ENCODE measurements at regions not wholly inside any gene's neighbourhood (a gene's known extent, or its start where the extent isn't known, plus 50 kb on each side); places are given as distances from the start of the nearest gene placed in this dataset.

DNA sequence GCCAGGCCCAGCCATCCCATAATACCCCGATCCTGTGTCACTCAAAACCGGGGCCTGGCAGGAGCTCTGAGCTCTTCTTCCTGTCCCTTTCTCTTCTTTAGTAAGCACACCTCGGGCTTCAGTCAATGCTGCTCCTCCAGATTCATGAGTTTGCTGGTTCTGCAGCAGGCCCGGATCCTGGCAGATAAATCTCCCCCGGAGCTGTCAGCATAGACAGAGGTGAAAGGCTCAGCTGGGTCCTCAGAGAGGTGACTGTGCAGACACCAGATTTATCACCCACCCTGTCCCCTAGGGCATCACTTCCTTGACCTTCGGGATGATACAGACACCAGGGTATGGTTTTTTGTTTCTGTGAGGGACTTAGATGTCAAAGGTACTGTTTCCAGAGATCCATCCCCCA lies 242.5 kb upstream of the N4BP1 start:
- Histone ChIP-seq H3K27me3 (ENCODE audit: control insufficient read depth, insufficient read depth, low read length) (no peaks in the 10 kb centered on the region), H3K4me3 (ENCODE audit: insufficient read depth, low read depth, low read length) (no peak overlapping the region), H3K36me3 (replicated peaks; ENCODE audit: control insufficient read depth, insufficient read depth, low read length) (no peaks in the 10 kb centered on the region)
- DNase-seq: no peak

DNA sequence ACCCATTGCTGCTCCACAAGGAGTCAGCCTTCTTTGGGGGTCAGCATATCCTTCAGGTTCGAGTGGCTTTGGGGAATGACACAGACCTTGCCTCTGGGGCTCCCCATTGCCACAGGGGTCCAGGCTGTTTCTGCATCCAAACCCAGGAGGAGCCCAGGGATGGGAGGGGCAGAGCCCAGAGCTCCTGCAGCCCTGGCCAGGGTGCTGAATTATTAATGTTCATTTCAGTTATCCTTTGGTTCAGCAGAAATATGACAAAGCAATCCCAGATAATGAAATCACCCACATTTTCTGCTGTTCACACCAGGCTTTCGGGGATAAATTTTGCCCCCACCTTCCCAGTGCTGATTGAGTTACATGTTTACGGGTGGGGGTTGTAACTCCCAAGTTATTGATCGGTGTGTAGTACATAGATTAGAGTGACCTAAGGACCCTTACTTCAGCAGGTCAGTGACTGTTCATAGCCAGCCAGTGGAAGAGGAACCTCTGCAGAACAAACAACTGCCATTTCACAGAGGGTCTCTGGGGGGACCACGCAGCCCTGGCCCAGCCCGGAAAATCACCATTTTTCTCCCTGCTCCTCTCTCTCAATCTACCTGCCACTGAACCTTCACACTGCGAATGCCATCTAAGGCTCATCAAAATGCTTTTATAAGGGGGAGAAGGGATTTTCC lies 240.3 kb upstream of the N4BP1 start:
- no peak for DNase-seq

DNA sequence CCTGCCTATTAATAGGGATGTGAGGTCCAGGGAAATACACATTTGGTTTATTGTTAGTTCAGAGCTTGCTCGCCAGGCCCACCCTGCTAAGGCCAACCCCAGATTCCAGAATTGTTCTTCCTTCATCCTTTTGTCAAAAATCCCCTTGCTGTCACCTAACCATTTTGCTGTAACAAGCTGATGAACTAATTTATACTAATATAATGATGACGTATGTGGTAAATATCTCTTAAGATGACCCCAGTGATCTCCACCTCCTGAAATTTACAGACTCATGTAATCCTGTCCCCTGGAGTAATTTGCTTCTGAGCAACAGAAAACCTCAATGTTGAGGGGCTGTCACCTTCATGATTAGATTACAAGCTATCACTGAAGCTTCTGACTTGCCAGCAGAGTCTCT lies 236.3 kb upstream of the N4BP1 start:
- DNase-seq: no peak
- no peaks in the 10 kb centered on the region for H3K36me3 ChIP-seq (replicated peaks; ENCODE audit: control insufficient read depth, insufficient read depth, low read length)
- peaks cover 2% of the 10 kb centered on the region; the same call in 1 of the 2 replicates for H3K27me3 ChIP-seq (ENCODE audit: control insufficient read depth, insufficient read depth, low read length)
- no peak overlapping the region for H3K4me3 ChIP-seq (ENCODE audit: insufficient read depth, low read depth, low read length)

More for the DNA sequence above, 240.3 kb upstream of the N4BP1 start:
- Histone ChIP-seq H3K36me3 (replicated peaks; ENCODE audit: control insufficient read depth, insufficient read depth, low read length) (no peaks in the 10 kb centered on the region), H3K27me3 (ENCODE audit: control insufficient read depth, insufficient read depth, low read length) (no peaks in the 10 kb centered on the region), H3K4me3 (ENCODE audit: insufficient read depth, low read depth, low read length) (no peak overlapping the region)

DNA sequence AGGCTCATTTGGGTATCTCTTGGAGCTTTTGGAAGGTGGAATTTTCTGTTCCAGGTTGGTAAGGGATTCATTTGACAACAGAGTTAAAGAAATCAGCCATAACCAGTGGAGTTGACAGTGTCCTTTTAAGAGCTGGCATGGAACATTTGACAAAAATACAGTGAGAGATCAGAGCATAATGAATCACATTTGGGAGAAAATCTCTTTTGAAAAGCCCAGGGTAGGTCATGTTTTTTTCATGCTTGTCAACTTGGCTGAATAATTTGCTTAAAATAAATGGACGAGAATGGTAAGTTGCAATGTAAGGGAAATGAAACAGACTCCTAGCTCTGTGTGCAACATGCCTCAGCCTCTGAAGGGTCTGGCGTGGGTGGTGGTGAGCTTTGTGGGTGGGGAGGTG lies 235.3 kb upstream of the N4BP1 start:
- Histone ChIP-seq H3K4me3 (ENCODE audit: insufficient read depth, low read depth, low read length) (no peak overlapping the region), H3K27me3 (ENCODE audit: control insufficient read depth, insufficient read depth, low read length) (peaks cover 2% of the 10 kb centered on the region; the same call in 1 of the 2 replicates), H3K36me3 (replicated peaks; ENCODE audit: control insufficient read depth, insufficient read depth, low read length) (no peaks in the 10 kb centered on the region)
- no peak for DNase-seq

DNA sequence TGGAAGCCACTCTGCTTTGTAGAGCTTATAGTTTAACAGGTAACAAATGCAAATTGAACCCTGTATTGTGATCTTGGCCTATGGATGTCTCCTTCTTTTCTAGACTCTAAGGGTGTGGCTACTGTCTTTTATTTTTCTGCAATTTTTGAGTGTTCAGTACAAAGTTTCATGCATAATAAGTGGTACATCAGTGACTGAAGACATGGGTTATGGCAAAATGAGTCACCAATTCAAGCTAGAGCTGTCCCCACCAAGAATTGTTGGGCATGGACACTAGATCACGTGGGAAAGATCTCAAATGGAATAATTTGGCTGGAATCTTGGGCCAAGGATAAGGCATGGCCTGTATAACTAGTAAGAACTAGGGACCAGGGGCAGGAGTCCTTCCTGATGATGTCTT lies 228.4 kb upstream of the N4BP1 start:
- no peak for DNase-seq
- Histone ChIP-seq H3K36me3 (replicated peaks; ENCODE audit: control insufficient read depth, insufficient read depth, low read length) (no peaks in the 10 kb centered on the region), H3K4me3 (ENCODE audit: insufficient read depth, low read depth, low read length) (no peak overlapping the region), H3K27me3 (ENCODE audit: control insufficient read depth, insufficient read depth, low read length) (peaks cover 2% of the 10 kb centered on the region; the same call in 1 of the 2 replicates)

DNA sequence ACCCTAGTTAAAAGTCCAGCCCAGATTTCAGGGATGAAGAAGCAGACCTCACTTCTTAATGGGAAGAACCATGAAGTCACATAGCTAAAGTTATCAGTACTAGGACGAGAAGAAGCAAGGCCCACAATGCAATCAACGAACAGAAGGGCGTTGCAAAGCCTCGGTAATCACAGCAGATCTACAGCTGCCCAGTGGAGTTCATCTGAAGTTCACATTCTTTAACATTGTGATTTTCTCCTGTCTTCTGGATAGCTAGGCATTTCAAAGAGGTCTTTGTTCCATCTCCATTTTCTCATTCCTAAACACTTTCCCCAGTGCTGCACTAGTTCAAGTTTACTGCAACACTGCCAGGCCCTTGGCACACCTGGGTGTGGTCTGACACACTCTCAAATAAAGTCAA lies 226.7 kb upstream of the N4BP1 start:
- H3K27me3 ChIP-seq (ENCODE audit: control insufficient read depth, insufficient read depth, low read length): peaks cover 2% of the 10 kb centered on the region; the same call in 1 of the 2 replicates
- H3K4me3 ChIP-seq (ENCODE audit: insufficient read depth, low read depth, low read length): no peak overlapping the region
- no peaks in the 10 kb centered on the region for H3K36me3 ChIP-seq (replicated peaks; ENCODE audit: control insufficient read depth, insufficient read depth, low read length)
- no peak for DNase-seq

DNA sequence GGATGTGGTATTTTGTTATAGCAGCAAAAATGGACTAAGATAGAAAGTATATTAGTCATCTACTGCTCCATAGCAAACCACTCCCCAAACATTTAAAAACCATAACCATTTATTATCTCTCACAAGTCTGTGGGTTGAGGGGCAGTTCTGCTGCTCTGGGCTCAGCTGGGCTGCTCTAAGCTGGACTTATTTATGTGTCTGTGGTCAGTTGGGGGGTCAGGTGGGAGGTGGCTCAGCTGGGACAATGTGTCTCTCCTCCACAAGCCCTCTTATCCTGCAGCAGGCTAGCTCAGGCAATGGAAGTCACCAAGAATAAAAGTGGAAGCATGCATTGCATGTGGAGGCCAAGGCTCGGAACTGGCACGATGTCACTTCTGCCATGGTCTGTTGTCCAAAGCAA lies 226.1 kb upstream of the N4BP1 start:
- Histone ChIP-seq H3K4me3 (ENCODE audit: insufficient read depth, low read depth, low read length) (no peak overlapping the region), H3K36me3 (replicated peaks; ENCODE audit: control insufficient read depth, insufficient read depth, low read length) (no peaks in the 10 kb centered on the region), H3K27me3 (ENCODE audit: control insufficient read depth, insufficient read depth, low read length) (no peaks in the 10 kb centered on the region)
- DNase-seq: no peak

DNA sequence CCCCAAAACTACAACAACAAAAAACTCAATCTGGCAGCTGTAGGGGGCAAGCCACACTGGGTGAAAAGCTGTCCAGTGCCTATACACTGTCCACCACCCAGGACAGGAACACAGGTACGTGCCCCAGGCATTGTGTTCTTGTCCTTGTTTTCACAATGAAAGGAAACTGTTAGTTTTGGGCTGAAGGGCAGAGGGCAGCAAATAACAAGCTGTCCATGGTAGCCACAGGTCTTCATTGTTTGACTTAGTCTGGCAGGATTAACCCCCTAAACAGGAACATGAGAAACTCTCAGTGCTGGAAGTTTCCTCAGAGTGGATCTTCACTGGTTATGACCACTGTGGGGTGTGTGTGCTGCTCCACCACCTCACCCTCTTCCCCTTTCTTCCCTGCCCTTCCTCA lies 224.6 kb upstream of the N4BP1 start:
- DNase-seq: no peak
- H3K4me3 ChIP-seq (ENCODE audit: insufficient read depth, low read depth, low read length): no peak overlapping the region
- no peaks in the 10 kb centered on the region for H3K36me3 ChIP-seq (replicated peaks; ENCODE audit: control insufficient read depth, insufficient read depth, low read length)
- no peaks in the 10 kb centered on the region for H3K27me3 ChIP-seq (ENCODE audit: control insufficient read depth, insufficient read depth, low read length)

DNA sequence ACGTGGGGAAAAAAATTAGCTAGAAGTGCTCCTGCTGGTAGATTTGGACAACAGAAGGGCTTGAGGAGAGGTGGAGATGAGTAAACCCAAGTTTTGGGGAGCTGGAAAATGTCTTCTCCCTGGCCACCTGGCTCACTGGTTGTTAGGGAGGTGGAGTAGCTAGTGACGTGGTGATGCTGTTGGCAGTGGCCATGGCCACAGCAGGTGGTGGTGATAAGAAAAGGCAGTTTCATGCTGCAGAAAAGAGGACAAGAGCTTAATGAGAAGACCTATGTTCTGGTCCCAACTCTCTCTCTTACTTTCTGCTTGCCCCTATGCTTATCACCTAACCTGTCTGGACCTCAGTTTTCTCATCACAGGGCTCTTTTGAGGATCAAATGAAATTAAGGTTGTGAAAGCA lies 223.5 kb upstream of the N4BP1 start:
- Histone ChIP-seq H3K36me3 (replicated peaks; ENCODE audit: control insufficient read depth, insufficient read depth, low read length) (no peaks in the 10 kb centered on the region), H3K27me3 (ENCODE audit: control insufficient read depth, insufficient read depth, low read length) (no peaks in the 10 kb centered on the region), H3K4me3 (ENCODE audit: insufficient read depth, low read depth, low read length) (no peak overlapping the region)
- DNase-seq: no peak

DNA sequence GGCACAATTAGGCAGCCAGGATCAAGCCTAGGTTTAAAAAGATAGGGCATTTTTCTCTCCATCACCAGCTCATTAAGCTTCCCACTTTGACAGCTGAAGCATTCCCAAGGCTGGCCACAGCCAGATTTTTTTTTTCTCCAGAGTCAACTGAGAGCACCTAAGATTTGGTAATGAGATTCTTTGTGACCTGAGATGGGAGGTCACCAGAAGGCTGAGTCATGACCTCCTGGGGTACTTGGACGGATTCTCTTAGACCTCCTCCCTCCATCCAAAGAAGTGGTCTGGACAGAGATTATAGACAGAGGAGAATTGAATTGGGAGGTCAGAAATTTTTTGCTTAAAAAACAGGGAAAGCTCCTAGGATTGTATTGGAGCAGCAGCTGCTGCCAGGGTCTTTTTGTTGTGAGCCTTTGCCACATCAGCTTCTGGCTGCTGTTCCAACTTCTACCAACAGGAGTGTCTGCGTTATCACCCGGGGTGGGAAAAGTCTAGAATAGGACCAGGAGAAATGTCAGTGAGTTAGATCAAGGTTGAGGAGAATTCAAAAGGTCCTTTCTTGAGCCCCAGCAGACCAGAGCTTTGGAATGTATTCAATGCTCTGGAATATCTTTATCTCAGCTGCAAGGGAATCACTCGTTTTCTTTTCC lies 221.2 kb upstream of the N4BP1 start:
- DNase-seq: peak; percentile 52
- no peak overlapping the region for H3K4me3 ChIP-seq (ENCODE audit: insufficient read depth, low read depth, low read length)

DNA sequence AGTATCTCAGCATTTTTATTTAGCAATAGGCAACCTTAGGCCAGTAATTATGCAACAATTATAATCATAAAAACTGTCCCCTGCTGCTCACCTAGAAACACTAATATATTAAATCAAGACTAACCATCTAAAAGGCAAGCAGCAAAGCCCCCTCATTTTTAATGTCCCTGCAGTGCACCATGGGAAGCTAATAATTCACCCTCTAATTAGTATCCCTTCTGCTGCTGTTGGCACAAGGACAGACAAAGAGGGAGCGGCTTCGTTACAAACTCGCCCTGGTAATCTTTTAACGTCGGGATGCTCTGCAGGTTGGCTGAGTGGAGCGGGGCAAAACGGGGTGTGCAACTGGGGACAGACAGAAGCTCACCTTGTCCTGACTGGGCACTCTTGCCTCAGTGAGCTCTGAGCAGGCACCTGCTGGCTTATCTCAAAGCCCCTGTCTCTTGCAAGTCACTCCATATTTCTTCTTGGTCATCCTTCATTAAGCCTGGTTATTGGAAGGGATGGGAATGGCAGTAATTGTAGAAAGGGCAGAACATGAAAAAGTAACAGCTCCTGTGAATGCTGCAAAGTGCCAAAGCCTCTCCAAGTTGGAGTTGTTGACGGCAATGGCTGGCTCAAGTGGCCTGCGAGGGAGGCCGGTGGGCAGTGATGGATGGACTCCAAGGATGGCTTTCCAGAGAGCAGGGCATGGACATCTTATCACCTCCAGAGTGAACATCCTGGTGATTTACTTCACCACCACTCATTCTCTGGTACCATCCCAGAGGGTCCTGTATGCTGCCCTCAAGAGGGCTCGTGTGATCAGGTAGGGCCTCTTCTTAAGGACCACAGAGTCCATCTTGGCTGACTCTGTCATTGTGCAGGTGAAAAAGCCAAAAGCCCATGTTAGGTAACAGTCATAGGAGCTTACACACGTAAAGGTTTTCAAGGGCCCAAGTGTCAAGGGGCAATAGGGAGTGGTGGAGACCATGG lies 219.6 kb upstream of the N4BP1 start:
- no peak overlapping the region for H3K4me3 ChIP-seq (ENCODE audit: insufficient read depth, low read depth, low read length)
- DNase-seq: no peak

More for the DNA sequence above, 221.2 kb upstream of the N4BP1 start:
- Histone ChIP-seq H3K36me3 (replicated peaks; ENCODE audit: control insufficient read depth, insufficient read depth, low read length) (no peaks in the 10 kb centered on the region), H3K27me3 (ENCODE audit: control insufficient read depth, insufficient read depth, low read length) (no peaks in the 10 kb centered on the region)

DNA sequence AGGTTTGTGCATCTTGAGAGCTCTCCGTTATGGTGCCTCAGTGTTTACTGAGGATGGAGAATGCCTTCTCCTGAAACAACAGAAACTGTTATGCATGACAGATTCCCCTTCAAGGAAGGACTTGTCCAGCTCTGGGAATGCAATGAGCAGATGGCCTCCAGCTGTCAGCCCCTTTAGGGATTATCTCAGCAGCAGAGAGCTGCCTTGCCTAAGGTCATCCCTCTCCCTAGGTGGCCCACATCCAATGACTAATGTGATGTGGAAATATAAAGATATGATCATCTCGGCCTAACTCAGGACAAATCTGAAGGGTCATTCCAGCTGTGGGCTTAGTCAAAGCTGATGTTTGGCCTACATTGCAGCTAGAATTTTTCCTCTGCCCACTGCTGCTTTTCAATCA lies 214.3 kb upstream of the N4BP1 start:
- Histone ChIP-seq H3K27me3 (ENCODE audit: control insufficient read depth, insufficient read depth, low read length) (no peaks in the 10 kb centered on the region), H3K36me3 (replicated peaks; ENCODE audit: control insufficient read depth, insufficient read depth, low read length) (no peaks in the 10 kb centered on the region), H3K4me3 (ENCODE audit: insufficient read depth, low read depth, low read length) (no peak overlapping the region)
- DNase-seq: no peak

More for the DNA sequence above, 219.6 kb upstream of the N4BP1 start:
- Histone ChIP-seq H3K27me3 (ENCODE audit: control insufficient read depth, insufficient read depth, low read length) (no peaks in the 10 kb centered on the region), H3K36me3 (replicated peaks; ENCODE audit: control insufficient read depth, insufficient read depth, low read length) (no peaks in the 10 kb centered on the region)

DNA sequence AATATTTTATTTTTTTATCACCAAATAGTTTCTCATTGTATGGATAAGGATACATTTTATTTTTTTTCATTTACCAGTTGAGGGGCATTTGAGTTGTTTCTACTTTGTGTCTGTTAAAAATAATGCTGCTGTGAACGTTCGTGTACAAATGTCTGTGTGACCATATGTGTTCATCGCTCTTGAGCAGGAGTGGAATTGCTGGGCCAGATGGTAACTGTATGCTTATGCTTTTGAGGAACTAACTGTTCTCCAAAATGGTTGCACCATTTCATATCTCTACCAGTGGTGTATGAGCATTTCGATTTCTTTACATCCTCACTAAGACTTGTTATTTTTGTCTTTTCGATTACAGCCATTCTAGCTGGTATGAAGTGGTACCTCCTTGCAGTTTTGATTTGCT lies 212.5 kb upstream of the N4BP1 start:
- DNase-seq: no peak
- Histone ChIP-seq H3K4me3 (ENCODE audit: insufficient read depth, low read depth, low read length) (no peak overlapping the region), H3K27me3 (ENCODE audit: control insufficient read depth, insufficient read depth, low read length) (no peaks in the 10 kb centered on the region), H3K36me3 (replicated peaks; ENCODE audit: control insufficient read depth, insufficient read depth, low read length) (no peaks in the 10 kb centered on the region)

DNA sequence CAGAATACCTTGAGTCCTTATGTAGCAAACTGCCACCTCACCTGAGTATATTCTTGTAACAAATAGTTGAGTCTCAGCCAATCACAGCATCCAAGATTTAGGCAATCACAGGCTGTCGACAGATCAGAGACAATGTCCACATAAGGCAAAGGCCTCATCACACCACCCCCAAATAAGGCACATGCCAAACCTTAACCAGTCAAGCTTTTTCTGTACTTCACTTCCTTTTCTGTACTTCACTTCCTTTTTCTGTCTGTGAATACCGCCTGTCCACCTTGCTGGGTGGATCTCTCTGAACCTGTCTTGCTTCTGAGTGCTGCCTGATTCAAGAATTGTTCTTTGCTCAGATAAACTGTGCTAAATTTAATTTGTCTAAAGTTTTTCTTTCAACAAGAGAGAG lies 210.4 kb upstream of the N4BP1 start:
- no peak overlapping the region for H3K4me3 ChIP-seq (ENCODE audit: insufficient read depth, low read depth, low read length)
- H3K27me3 ChIP-seq (ENCODE audit: control insufficient read depth, insufficient read depth, low read length): no peaks in the 10 kb centered on the region
- no peak for DNase-seq
- no peaks in the 10 kb centered on the region for H3K36me3 ChIP-seq (replicated peaks; ENCODE audit: control insufficient read depth, insufficient read depth, low read length)

DNA sequence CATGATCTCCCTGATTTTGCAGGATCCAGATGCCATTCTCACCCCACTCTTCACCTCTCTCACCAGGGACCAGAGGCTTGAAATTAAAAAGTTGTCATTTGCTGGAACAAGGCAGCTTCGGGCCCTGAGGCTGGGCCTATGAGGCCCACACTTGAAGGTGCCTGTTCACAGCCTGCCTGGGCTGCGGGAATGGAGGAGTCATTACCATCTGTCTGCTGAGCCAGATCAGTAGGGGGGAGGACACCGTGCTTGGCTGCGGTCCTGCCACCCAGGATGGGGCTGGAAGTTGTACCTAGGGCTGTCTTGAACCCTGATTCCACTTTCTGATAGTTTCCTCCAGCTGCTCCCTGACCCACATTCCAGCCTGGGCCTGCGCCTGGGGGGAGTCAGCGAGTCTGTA lies 208.3 kb upstream of the N4BP1 start:
- peaks cover 2% of the 10 kb centered on the region; the same call in 1 of the 2 replicates for H3K27me3 ChIP-seq (ENCODE audit: control insufficient read depth, insufficient read depth, low read length)
- H3K36me3 ChIP-seq (replicated peaks; ENCODE audit: control insufficient read depth, insufficient read depth, low read length): no peaks in the 10 kb centered on the region
- H3K4me3 ChIP-seq (ENCODE audit: insufficient read depth, low read depth, low read length): no peak overlapping the region
- DNase-seq: no peak

All from H7 (cell line).